K562 (cell line): ENCODE measurements at regions not wholly inside any gene's neighbourhood (a gene's known extent, or its start where the extent isn't known, plus 50 kb on each side); places are given as distances from the start of the nearest gene placed in this dataset.

Experiments
- CBFB ChIP-seq: sonication (generic); formaldehyde crosslinking; IDR thresholded peaks from 2 replicates; pipeline ENCODE4 v1.4.0; 2020; ENCODE audit warnings: mild to moderate bottlenecking, missing genetic modification reagents
- EZH2 ChIP-seq: IDR thresholded peaks from 2 replicates; pipeline ENCODE4 v1.6.1; 2012; ENCODE audit warnings: low read depth, mild to moderate bottlenecking, inconsistent platforms, low read length, borderline replicate concordance
- MTA1 ChIP-seq: fragments of 450-650 bp; IDR thresholded peaks from 2 replicates; pipeline ENCODE4 v1.6.1; 2017; ENCODE audit warnings: borderline replicate concordance
- POLR2A ChIP-seq: fragments of 450-650 bp; conservative IDR thresholded peaks from 2 replicates; pipeline ENCODE4 v1.6.1; 2016
- RBM22 ChIP-seq: fragments of 200-400 bp; formaldehyde crosslinking; IDR thresholded peaks from 2 replicates; pipeline ENCODE4 v1.6.1; 2018; ENCODE audit warnings: low read length, low read depth; ENCODE audit not compliant: poor library complexity, severe bottlenecking
- THRAP3 ChIP-seq: fragments of 450-650 bp; IDR thresholded peaks from 2 replicates; pipeline ENCODE4 v1.6.1; 2016; ENCODE audit warnings: mild to moderate bottlenecking, inconsistent platforms, borderline replicate concordance
- TF ChIP-seq, protein P1 (sequence below): fragments of 250-450 bp; sonication (Bioruptor Pico); IDR thresholded peaks from 2 replicates; pipeline ENCODE4 v1.6.1; 2021; ENCODE audit warnings: mild to moderate bottlenecking

DNA sequence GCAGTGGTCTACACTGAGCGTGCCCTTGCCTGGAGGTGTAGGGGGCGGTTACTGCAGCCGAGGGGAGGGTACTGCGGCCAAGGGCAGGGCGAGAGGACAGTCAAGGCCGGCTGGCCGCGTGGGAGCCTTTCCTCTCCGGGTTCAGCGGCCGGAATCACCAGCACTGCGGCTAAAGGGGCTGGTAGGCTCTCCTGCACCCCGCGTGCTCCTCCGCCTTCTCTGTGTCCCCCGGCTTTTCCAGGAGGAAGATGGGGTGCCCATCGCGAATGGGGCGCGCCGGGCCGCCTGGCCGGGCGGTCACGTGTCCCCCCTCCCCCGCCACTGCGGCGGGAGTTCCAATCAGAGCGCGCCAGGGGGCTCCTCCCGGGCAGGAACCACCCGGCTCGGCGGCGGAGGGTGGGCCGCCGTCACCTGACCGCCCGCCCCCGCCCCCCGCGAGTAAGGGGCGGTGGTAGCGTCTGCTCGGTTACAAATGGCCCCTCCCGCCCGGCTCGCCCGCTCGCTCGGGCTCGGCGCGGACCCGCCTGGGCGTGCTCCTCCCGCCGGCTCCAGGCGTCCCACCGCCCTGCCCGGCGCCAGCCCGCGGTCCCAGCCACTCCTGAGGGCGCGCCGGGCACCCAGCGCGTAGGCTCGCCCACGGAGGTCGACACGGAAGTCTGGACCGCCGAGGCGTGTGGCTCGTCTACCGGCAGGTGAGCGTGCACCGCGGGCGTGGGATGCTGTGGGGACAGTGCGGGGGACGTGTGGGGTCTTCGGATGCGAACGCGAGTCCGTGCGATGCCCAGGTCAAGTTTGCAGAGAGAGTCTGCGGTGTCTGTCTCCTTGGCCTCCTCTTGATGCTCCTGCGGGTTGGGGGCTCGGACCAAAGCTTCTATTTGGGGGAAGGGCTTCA, 242.6 kb upstream of the TOPAZ1 start:
- TF ChIP-seq RBM22 (no peak), EZH2 (no peak), MTA1 (no peak), POLR2A (no peak), CBFB (CRISPR knock-in tag) (no peak), THRAP3 (no peak)
- TF ChIP-seq, protein P1, sequence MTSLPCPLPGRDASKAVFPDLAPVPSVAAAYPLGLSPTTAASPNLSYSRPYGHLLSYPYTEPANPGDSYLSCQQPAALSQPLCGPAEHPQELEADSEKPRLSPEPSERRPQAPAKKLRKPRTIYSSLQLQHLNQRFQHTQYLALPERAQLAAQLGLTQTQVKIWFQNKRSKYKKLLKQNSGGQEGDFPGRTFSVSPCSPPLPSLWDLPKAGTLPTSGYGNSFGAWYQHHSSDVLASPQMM (CRISPR knock-in tag) = no peak
